GM23248 (cell line): ENCODE measurements at regions not wholly inside any gene's neighbourhood (a gene's known extent, or its start where the extent isn't known, plus 50 kb on each side); places are given as distances from the start of the nearest gene placed in this dataset.

Experiments used
- DNase-seq: peaks from one replicate; pipeline ENCODE4 v3.0.0-alpha.2; 2015
- H2AFZ ChIP-seq: fragments of 200-600 bp; sonication (generic); 2 replicates; pipeline ENCODE4 v1.6.1; 2016; ENCODE audit warnings: antibody characterized with exemption
- H3F3A ChIP-seq: fragments of 200-600 bp; sonication (generic); 2 replicates; pipeline ENCODE4 v1.6.1; 2016; ENCODE audit warnings: mild to moderate bottlenecking, antibody characterized with exemption, mixed run types; ENCODE audit not compliant: insufficient read depth
- H3K27ac ChIP-seq: fragments of 200-600 bp; sonication (generic); 2 replicates; pipeline ENCODE4 v1.5.1; 2016; ENCODE audit warnings: mild to moderate bottlenecking
- H3K27me3 ChIP-seq: fragments of 200-600 bp; sonication (generic); replicated peaks from 2 replicates; pipeline ENCODE4 v1.6.1; 2016; ENCODE audit warnings: mild to moderate bottlenecking; ENCODE audit not compliant: insufficient read depth
- H3K36me3 ChIP-seq: fragments of 200-600 bp; sonication (generic); 2 replicates; pipeline ENCODE4 v1.6.1; 2016; ENCODE audit warnings: low read depth, mild to moderate bottlenecking
- H3K4me1 ChIP-seq: fragments of 200-600 bp; sonication (generic); 2 replicates; pipeline ENCODE4 v1.6.1; 2016; ENCODE audit warnings: mild to moderate bottlenecking; ENCODE audit not compliant: insufficient read depth
- H3K4me2 ChIP-seq: fragments of 200-600 bp; sonication (generic); one replicate; pipeline ENCODE4 v1.6.1; 2016; ENCODE audit warnings: mild to moderate bottlenecking; ENCODE audit not compliant: unreplicated experiment
- H3K4me3 ChIP-seq: fragments of 200-600 bp; sonication (generic); 2 replicates; pipeline ENCODE4 v1.5.1; 2016; ENCODE audit warnings: mild to moderate bottlenecking
- H3K79me2 ChIP-seq: fragments of 200-600 bp; sonication (generic); 2 replicates; pipeline ENCODE4 v1.6.1; 2016; ENCODE audit warnings: mild to moderate bottlenecking; ENCODE audit not compliant: insufficient read depth
- H3K9ac ChIP-seq: fragments of 200-600 bp; sonication (generic); 2 replicates; pipeline ENCODE4 v1.6.1; 2016; ENCODE audit warnings: mild to moderate bottlenecking
- H3K9me2 ChIP-seq: fragments of 200-600 bp; sonication (generic); 2 replicates; pipeline ENCODE4 v1.6.1; 2016; ENCODE audit warnings: mixed run types, mild to moderate bottlenecking, moderate library complexity; ENCODE audit not compliant: insufficient read depth
- H3K9me3 ChIP-seq: fragments of 200-600 bp; sonication (generic); one replicate; pipeline ENCODE4 v1.6.1; 2017; ENCODE audit warnings: low read depth
- H4K20me1 ChIP-seq: fragments of 200-600 bp; sonication (generic); 2 replicates; pipeline ENCODE4 v1.6.0; 2016; ENCODE audit not compliant: insufficient read depth
- EZH2 ChIP-seq: fragments of 200-600 bp; sonication (generic); IDR thresholded peaks from 2 replicates; pipeline ENCODE4 v1.6.1; 2018; ENCODE audit warnings: antibody characterized with exemption, mild to moderate bottlenecking; ENCODE audit not compliant: insufficient read depth, poor library complexity, severe bottlenecking
- EZH2phosphoT487 ChIP-seq: fragments of 200-600 bp; sonication (generic); IDR thresholded peaks from 2 replicates; pipeline ENCODE4 v1.6.1; 2018; ENCODE audit warnings: antibody characterized with exemption, moderate library complexity, mild to moderate bottlenecking, low read depth; ENCODE audit not compliant: insufficient read depth
- WGBS, 2 experiments: methylation state at CpG; one replicate each; pipeline ENCODE4 v1.1.6; 2015 to 2017; ENCODE audit warnings: low lambda C conversion rate in 2 of 2, low coverage in 1 of 2; ENCODE audit errors: missing lambda C conversion rate in 2 of 2; 5-methylcytosine and 5-hydroxymethylcytosine counted together
- in situ Hi-C: fragments of 300-500 bp; cut with MboI; formaldehyde crosslinking; loops from 2 replicates; pipeline ENCODE4 v1.15.0; 2020

- H3K4me2 ChIP-seq: no peak overlapping the region
- no peaks in the 10 kb centered on the region for H4K20me1 ChIP-seq
- no peaks in the 10 kb centered on the region for H3F3A ChIP-seq
- DNase-seq: no peak
- H3K9me2 ChIP-seq: no peaks in the 10 kb centered on the region
- WGBS, 2 experiments: 39 to 40% methylated on average over 6 of the region's 6 CpGs
- no peak overlapping the region for H3K27ac ChIP-seq
- in situ Hi-C loops: no loop called here
- no peaks in the 10 kb centered on the region for H3K79me2 ChIP-seq
- TF ChIP-seq EZH2phosphoT487 (no peak), EZH2 (no peak)
- H3K9ac ChIP-seq: no peak overlapping the region
- no peaks in the 10 kb centered on the region for H3K9me3 ChIP-seq
- peaks cover 10% of the 10 kb centered on the region for H3K27me3 ChIP-seq
- no peaks in the 10 kb centered on the region for H3K36me3 ChIP-seq
- no peak overlapping the region for H2AFZ ChIP-seq
- no peak overlapping the region for H3K4me3 ChIP-seq
- H3K4me1 ChIP-seq: no peaks in the 10 kb centered on the region
These were observed 127.3 kb downstream of the MAD2L1 start for GRCh38 chr4:119939071-119939995.

- no peaks in the 10 kb centered on the region for H3K9me2 ChIP-seq
- no peak overlapping the region for H3K4me3 ChIP-seq
- H3K4me2 ChIP-seq: no peak overlapping the region
- no peaks in the 10 kb centered on the region for H3K4me1 ChIP-seq
- H3K27ac ChIP-seq: no peak overlapping the region
- H2AFZ ChIP-seq: no peak overlapping the region
- no peak for DNase-seq
- no peak overlapping the region for H3K9ac ChIP-seq
- no peaks in the 10 kb centered on the region for H3K36me3 ChIP-seq
- no peaks in the 10 kb centered on the region for H4K20me1 ChIP-seq
- in situ Hi-C loops: no loop called here
- H3K27me3 ChIP-seq: peaks cover 10% of the 10 kb centered on the region
- no peaks in the 10 kb centered on the region for H3K9me3 ChIP-seq
- TF ChIP-seq EZH2 (no peak), EZH2phosphoT487 (no peak)
- H3F3A ChIP-seq: no peaks in the 10 kb centered on the region
- H3K79me2 ChIP-seq: no peaks in the 10 kb centered on the region
These were observed 128.9 kb downstream of the MAD2L1 start for GRCh38 chr4:119937746-119938145.

- 70 to 77% methylated on average over 1 of the region's 1 CpG for WGBS, 2 experiments
- no peak overlapping the region for H3K9ac ChIP-seq
- no peak for DNase-seq
- in situ Hi-C loops: no loop called here
- no peaks in the 10 kb centered on the region for H3K79me2 ChIP-seq
- no peak overlapping the region for H3K4me3 ChIP-seq
- no peak for TF ChIP-seq EZH2
- no peak for TF ChIP-seq EZH2phosphoT487
- no peak overlapping the region for H3K4me2 ChIP-seq
- H3K27me3 ChIP-seq: peaks cover 10% of the 10 kb centered on the region
- H3K27ac ChIP-seq: no peak overlapping the region
- H3K9me2 ChIP-seq: no peaks in the 10 kb centered on the region
- no peak overlapping the region for H2AFZ ChIP-seq
- no peaks in the 10 kb centered on the region for H3K9me3 ChIP-seq
- H4K20me1 ChIP-seq: no peaks in the 10 kb centered on the region
- no peaks in the 10 kb centered on the region for H3F3A ChIP-seq
- no peaks in the 10 kb centered on the region for H3K36me3 ChIP-seq
- no peaks in the 10 kb centered on the region for H3K4me1 ChIP-seq
These were observed 133.0 kb downstream of the MAD2L1 start for GRCh38 chr4:119933606-119934005.

DNA sequence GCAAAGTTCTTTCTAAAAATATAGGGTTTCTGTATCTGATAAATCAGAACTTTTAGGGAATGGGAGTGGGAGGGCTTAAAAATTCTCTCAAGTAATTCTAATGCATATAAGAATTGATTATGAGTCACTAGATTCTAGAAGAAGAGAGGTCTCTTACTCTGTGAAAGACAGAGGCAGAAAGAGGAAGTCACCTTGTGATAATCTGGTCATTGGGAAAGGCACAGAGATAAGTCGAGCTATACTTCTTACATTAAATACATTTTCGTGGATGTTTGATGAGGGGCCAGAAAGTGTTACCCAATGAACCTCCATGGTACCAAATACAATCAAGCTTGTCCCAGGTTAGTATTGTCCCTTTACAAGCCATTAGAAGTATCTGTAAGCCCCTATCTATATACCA, 134.4 kb downstream of the MAD2L1 start:
- Histone ChIP-seq H3K27me3 (peaks cover 17% of the 10 kb centered on the region), H3K4me2 (no peak overlapping the region), H3K4me3 (no peak overlapping the region), H3K9me3 (no peaks in the 10 kb centered on the region), H3K9ac (no peak overlapping the region), H2AFZ (no peak overlapping the region), H4K20me1 (no peaks in the 10 kb centered on the region), H3K27ac (no peak overlapping the region), H3K9me2 (no peaks in the 10 kb centered on the region), H3K79me2 (no peaks in the 10 kb centered on the region), H3K4me1 (no peaks in the 10 kb centered on the region), H3F3A (no peaks in the 10 kb centered on the region), H3K36me3 (no peaks in the 10 kb centered on the region)
- 15 to 25% methylated on average over 2 of the region's 2 CpGs for WGBS, 2 experiments
- DNase-seq: no peak
- in situ Hi-C loops: no loop called here
- TF ChIP-seq EZH2 (no peak), EZH2phosphoT487 (no peak)

DNA sequence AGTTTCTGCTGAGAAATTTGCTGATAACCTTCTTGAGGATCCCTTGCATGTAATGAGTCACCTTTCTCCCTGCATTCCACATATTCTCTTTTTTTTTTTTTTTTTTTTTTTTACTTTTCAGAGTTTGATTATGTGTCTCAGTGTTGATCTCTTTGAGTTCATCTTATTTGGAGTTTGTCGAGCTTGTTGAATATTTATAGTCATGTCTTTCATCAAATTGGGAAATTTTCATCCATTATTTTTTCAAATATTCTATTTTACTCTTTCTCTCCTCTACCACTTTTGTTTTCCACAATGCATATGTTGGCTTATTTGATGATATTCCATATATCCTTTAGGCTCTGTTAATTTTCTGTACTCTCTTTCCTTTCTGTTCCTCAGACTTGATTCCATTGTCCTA, 136.1 kb downstream of the MAD2L1 start:
- Histone ChIP-seq H4K20me1 (no peaks in the 10 kb centered on the region), H3K4me1 (no peaks in the 10 kb centered on the region), H3F3A (no peaks in the 10 kb centered on the region), H3K4me3 (no peak overlapping the region), H3K4me2 (no peak overlapping the region), H3K9me3 (no peaks in the 10 kb centered on the region), H3K27me3 (peaks cover 13% of the 10 kb centered on the region; the same call in 1 of the 2 replicates), H2AFZ (no peak overlapping the region), H3K9ac (no peak overlapping the region), H3K9me2 (no peaks in the 10 kb centered on the region), H3K27ac (no peak overlapping the region), H3K79me2 (no peaks in the 10 kb centered on the region), H3K36me3 (no peaks in the 10 kb centered on the region)
- 0 to 9% methylated on average over 1 of the region's 1 CpG for WGBS, 2 experiments
- in situ Hi-C loops: no loop called here
- no peak for TF ChIP-seq EZH2
- no peak for TF ChIP-seq EZH2phosphoT487
- no peak for DNase-seq
